Upper lobe of right lung (tissue), 1 donor: ENCODE measurements at regions not wholly inside any gene's neighbourhood (a gene's known extent, or its start where the extent isn't known, plus 50 kb on each side); places are given as distances from the start of the nearest gene placed in this dataset.

ENCODE experiments used
- ATAC-seq: fragments of 200-7000 bp; cut with Tn5 transposase; one replicate; pipeline ENCODE4 v1.9.1; 2020; ENCODE audit warnings: mild to moderate bottlenecking, moderate library complexity
- DNase-seq: peaks from one replicate; pipeline ENCODE4 v3.0.0-alpha.2; 2020
- H3K27ac ChIP-seq: fragments of 200-600 bp; one replicate; pipeline ENCODE4 v1.8.0; 2022
- H3K27me3 ChIP-seq: fragments of 200-600 bp; one replicate; pipeline ENCODE4 v1.8.0; 2022; ENCODE audit warnings: mild to moderate bottlenecking
- H3K36me3 ChIP-seq: fragments of 200-600 bp; one replicate; pipeline ENCODE4 v1.8.0; 2022
- H3K4me1 ChIP-seq: fragments of 200-600 bp; one replicate; pipeline ENCODE4 v1.8.0; 2022
- H3K4me3 ChIP-seq: fragments of 200-600 bp; one replicate; pipeline ENCODE4 v1.8.0; 2022; ENCODE audit warnings: mild to moderate bottlenecking
- H3K9me3 ChIP-seq: fragments of 200-600 bp; one replicate; pipeline ENCODE4 v1.8.0; 2022
- CTCF ChIP-seq: fragments of 200-600 bp; IDR thresholded peaks from one replicate; pipeline ENCODE4 v1.8.0; 2022; ENCODE audit warnings: antibody characterized with exemption
- intact Hi-C: fragments of 100-400 bp; cut with DNase I; formaldehyde crosslinking; loops from one replicate; pipeline ENCODE4 v1.11.0; 2022
- donor health status: DM: no; HTN: yes; CAD: no; lungs with severe emphysema.

- Histone ChIP-seq H3K9me3 (no peaks in the 10 kb centered on the region), H3K4me1 (no peaks in the 10 kb centered on the region), H3K36me3 (no peaks in the 10 kb centered on the region), H3K27ac (no peak overlapping the region), H3K4me3 (no peak overlapping the region), H3K27me3 (no peaks in the 10 kb centered on the region)
- no peak for DNase-seq
- no peak for TF ChIP-seq CTCF
- intact Hi-C loops: no loop called here
- no peak for ATAC-seq
Observed at GRCh38 chr5:68565427-68565826, 349.9 kb downstream of the PIK3R1 start.

- H3K27ac ChIP-seq: no peak overlapping the region
- ATAC-seq (no peak), DNase-seq (no peak)
- TF ChIP-seq CTCF: no peak
- peaks cover 8% of the 10 kb centered on the region for H3K9me3 ChIP-seq
- no peaks in the 10 kb centered on the region for H3K36me3 ChIP-seq
- H3K4me1 ChIP-seq: no peaks in the 10 kb centered on the region
- no peak overlapping the region for H3K4me3 ChIP-seq
- no peaks in the 10 kb centered on the region for H3K27me3 ChIP-seq
- intact Hi-C loops: no loop called here
Observed at GRCh38 chr5:68576805-68577204, 361.2 kb downstream of the PIK3R1 start.

GRCh38 chr5:68582284-68582683 lies 366.7 kb downstream of the PIK3R1 start:
- Histone ChIP-seq H3K4me1 (no peaks in the 10 kb centered on the region), H3K27ac (no peak overlapping the region), H3K27me3 (no peaks in the 10 kb centered on the region), H3K9me3 (peaks cover 1% of the 10 kb centered on the region), H3K36me3 (no peaks in the 10 kb centered on the region), H3K4me3 (no peak overlapping the region)
- DNase-seq: no peak
- no peak for TF ChIP-seq CTCF
- intact Hi-C loops: no loop called here
- no peak for ATAC-seq

GRCh38 chr5:68587171-68587570 lies 371.6 kb downstream of the PIK3R1 start:
- Histone ChIP-seq H3K27ac (no peak overlapping the region), H3K9me3 (no peaks in the 10 kb centered on the region), H3K27me3 (no peaks in the 10 kb centered on the region), H3K36me3 (no peaks in the 10 kb centered on the region), H3K4me3 (no peak overlapping the region), H3K4me1 (no peaks in the 10 kb centered on the region)
- ATAC-seq (no peak), DNase-seq (no peak)
- intact Hi-C loops: no loop called here
- TF ChIP-seq CTCF: no peak

GRCh38 chr5:68591850-68592249 lies 376.3 kb downstream of the PIK3R1 start:
- no peak for ATAC-seq
- no peaks in the 10 kb centered on the region for H3K36me3 ChIP-seq
- no peak for TF ChIP-seq CTCF
- H3K27ac ChIP-seq: no peak overlapping the region
- no peaks in the 10 kb centered on the region for H3K9me3 ChIP-seq
- no peaks in the 10 kb centered on the region for H3K27me3 ChIP-seq
- H3K4me1 ChIP-seq: no peaks in the 10 kb centered on the region
- intact Hi-C loops: no loop called here
- no peak for DNase-seq
- H3K4me3 ChIP-seq: no peak overlapping the region

GRCh38 chr5:68592351-68592750 lies 376.8 kb downstream of the PIK3R1 start:
- H3K27ac ChIP-seq: no peak overlapping the region
- DNase-seq: no peak
- no peaks in the 10 kb centered on the region for H3K9me3 ChIP-seq
- H3K27me3 ChIP-seq: no peaks in the 10 kb centered on the region
- no peak overlapping the region for H3K4me3 ChIP-seq
- no peaks in the 10 kb centered on the region for H3K4me1 ChIP-seq
- ATAC-seq: no peak
- no peak for TF ChIP-seq CTCF
- no peaks in the 10 kb centered on the region for H3K36me3 ChIP-seq
- intact Hi-C loops: no loop called here
